Panc1 (cell line): ENCODE measurements at regions not wholly inside any gene's neighbourhood (a gene's known extent, or its start where the extent isn't known, plus 50 kb on each side); places are given as distances from the start of the nearest gene placed in this dataset.

Experiments
- ATAC-seq: fragments of 200-7000 bp; cut with Tn5 transposase; 2 replicates; pipeline ENCODE4 v1.9.1; 2020; ENCODE audit warnings: mild to moderate bottlenecking, moderate library complexity
- BruUV-seq: library from RNA; stranded (reverse); fragments of 400-500 nt; replicated peaks from 2 replicates; lab custom pipeline; 2021; lab: Mats Ljungman, UMichigan
- CTCF ChIA-PET: fragments of 300-600 bp; sonication (Branson Sonifier 250); formaldehyde crosslinking; loops from one replicate; lab custom pipeline; 2022; ENCODE audit warnings: antibody characterized with exemption; lab: Charles Lee
- POLR2A ChIA-PET: fragments of 300-600 bp; sonication (Branson Sonifier 250); formaldehyde crosslinking; loops from one replicate; lab custom pipeline; 2022; ENCODE audit warnings: antibody characterized with exemption; lab: Charles Lee
- DNase-seq: peaks from one replicate; pipeline ENCODE4 v3.0.0-alpha.2; 2010; ENCODE audit warnings: low read depth, low spot score
- H3K27ac ChIP-seq: 2 replicates; pipeline ENCODE4 v1.5.1; 2011; ENCODE audit warnings: mild to moderate bottlenecking, low read length, inconsistent platforms
- H3K27me3 ChIP-seq: fragments of 200-500 bp; sonication (Bioruptor generic); 2 replicates; pipeline ENCODE4 v1.6.0; 2014; ENCODE audit warnings: low read length, inconsistent platforms; ENCODE audit not compliant: control insufficient read depth, insufficient read depth
- H3K36me3 ChIP-seq: fragments of 200-500 bp; sonication (Bioruptor generic); 2 replicates; pipeline ENCODE4 v1.5.1; 2014; ENCODE audit warnings: inconsistent platforms, mild to moderate bottlenecking, low read length, moderate library complexity; ENCODE audit not compliant: control insufficient read depth, insufficient read depth
- H3K4me1 ChIP-seq: 2 replicates; pipeline ENCODE4 v1.5.1; 2011; ENCODE audit warnings: inconsistent platforms, mild to moderate bottlenecking, low read length, moderate library complexity; ENCODE audit not compliant: control insufficient read depth, insufficient read depth
- H3K4me3 ChIP-seq, 2 experiments: 2 replicates each; pipeline ENCODE4 v1.5.1; 2011 to 2012; ENCODE audit warnings: low read depth in 2 of 2, low read length in 2 of 2, mild to moderate bottlenecking in 2 of 2, inconsistent platforms in 1 of 2, moderate library complexity in 1 of 2
- H3K9me3 ChIP-seq: fragments of 200-500 bp; sonication (Bioruptor generic); 2 replicates; pipeline ENCODE4 v1.5.1; 2014; ENCODE audit warnings: low read depth, mild to moderate bottlenecking, inconsistent platforms, low read length, moderate library complexity; ENCODE audit not compliant: control insufficient read depth, insufficient read depth
- POLR2AphosphoS5 ChIP-seq: IDR thresholded peaks from 2 replicates; pipeline ENCODE4 v1.6.1; 2012; ENCODE audit warnings: mild to moderate bottlenecking, low read depth, low read length, moderate library complexity
- SIN3A ChIP-seq: IDR thresholded peaks from 2 replicates; pipeline ENCODE4 v1.6.1; 2012; ENCODE audit warnings: low read depth, mild to moderate bottlenecking, low read length, moderate library complexity, borderline replicate concordance; ENCODE audit not compliant: insufficient read depth
- TCF7L2 ChIP-seq: IDR thresholded peaks from 2 replicates; pipeline ENCODE4 v1.6.1; 2011; ENCODE audit warnings: mild to moderate bottlenecking, low read depth, low read length, inconsistent platforms
- in situ Hi-C: cut with HindIII; loops from 2 replicates; pipeline ENCODE4 v1.10.0; 2016; ENCODE audit warnings: low sequenced_read_pairs, low pct_unique_long_range_greater_than_20kb
- intact Hi-C: fragments of 100-400 bp; cut with micrococcal nuclease; formaldehyde crosslinking; loops from one replicate; pipeline ENCODE4 v1.10.0; 2022; ENCODE audit not compliant: unreplicated experiment
- TF ChIP-seq, protein P1 (sequence below): fragments of 450-650 bp; IDR thresholded peaks from 2 replicates; pipeline ENCODE4 v1.5.1; 2017; ENCODE audit warnings: mild to moderate bottlenecking
- TF ChIP-seq, protein P2 (sequence below), 2 experiments: IDR thresholded peaks; 2 replicates each; pipeline ENCODE4 v1.6.1; 2011 to 2012; ENCODE audit warnings: low read depth in 2 of 2, control low read depth in 1 of 2, low read length in 1 of 2, mild to moderate bottlenecking in 1 of 2, moderate library complexity in 1 of 2; ENCODE audit not compliant: insufficient read depth in 1 of 2

DNA sequence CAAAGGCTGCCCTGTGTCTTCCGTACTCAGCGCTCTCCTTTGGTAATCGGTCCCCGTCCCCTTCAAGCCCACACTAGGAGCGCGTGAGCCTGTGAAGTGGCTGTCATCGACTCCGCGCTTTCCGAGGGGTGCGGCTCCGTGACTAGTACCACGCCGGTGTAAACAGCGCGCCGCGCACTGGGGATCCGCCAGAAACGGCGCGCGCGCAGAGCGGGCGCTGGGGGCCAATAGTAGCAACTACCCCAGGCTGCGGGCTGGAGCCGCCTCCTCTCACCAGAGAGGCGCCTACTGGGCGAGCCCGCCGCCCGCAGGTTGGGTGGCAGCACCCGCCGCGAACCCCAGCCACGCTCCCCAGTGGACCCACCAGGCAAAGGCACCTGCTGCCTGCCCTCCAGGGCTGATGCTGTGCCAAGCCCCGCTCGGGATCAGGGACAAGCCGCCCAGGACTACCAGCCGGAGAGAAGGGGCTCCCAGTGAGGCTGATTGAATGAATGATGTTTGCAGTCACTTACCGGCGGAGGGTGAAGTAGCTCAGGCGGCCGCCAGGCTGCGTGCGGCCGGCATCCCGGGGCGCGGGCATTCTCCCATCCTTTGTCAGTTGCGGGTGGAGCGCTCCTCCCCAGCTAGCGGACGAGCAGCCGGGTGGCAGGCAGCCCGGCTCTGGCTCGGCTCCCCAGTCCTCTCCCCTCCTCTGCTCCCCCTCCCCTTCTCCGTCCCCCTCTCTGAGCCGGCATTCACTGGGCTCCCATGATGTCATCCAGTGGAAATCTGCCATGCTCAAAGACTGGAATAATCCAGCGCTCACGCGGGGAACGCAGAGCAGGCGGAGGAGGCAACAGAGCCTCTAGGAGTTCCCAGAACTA, 370.3 kb upstream of the SMIM31 start:
- intact Hi-C loops (no loop called here), in situ Hi-C loops (no loop called here)
- Histone ChIP-seq H3K27me3 (no peaks in the 10 kb centered on the region), H3K4me3 (no peak overlapping the region), H3K36me3 (no peaks in the 10 kb centered on the region), H3K9me3 (no peaks in the 10 kb centered on the region), H3K27ac (no peak overlapping the region), H3K4me1 (no peaks in the 10 kb centered on the region)
- DNase-seq = no peak
- ChIA-PET CTCF (no interaction called here), POLR2A (no interaction called here)
- ATAC-seq = no peak
- TF ChIP-seq, protein P1, sequence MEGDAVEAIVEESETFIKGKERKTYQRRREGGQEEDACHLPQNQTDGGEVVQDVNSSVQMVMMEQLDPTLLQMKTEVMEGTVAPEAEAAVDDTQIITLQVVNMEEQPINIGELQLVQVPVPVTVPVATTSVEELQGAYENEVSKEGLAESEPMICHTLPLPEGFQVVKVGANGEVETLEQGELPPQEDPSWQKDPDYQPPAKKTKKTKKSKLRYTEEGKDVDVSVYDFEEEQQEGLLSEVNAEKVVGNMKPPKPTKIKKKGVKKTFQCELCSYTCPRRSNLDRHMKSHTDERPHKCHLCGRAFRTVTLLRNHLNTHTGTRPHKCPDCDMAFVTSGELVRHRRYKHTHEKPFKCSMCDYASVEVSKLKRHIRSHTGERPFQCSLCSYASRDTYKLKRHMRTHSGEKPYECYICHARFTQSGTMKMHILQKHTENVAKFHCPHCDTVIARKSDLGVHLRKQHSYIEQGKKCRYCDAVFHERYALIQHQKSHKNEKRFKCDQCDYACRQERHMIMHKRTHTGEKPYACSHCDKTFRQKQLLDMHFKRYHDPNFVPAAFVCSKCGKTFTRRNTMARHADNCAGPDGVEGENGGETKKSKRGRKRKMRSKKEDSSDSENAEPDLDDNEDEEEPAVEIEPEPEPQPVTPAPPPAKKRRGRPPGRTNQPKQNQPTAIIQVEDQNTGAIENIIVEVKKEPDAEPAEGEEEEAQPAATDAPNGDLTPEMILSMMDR = no peak
- no TSS peak for BruUV-seq

DNA sequence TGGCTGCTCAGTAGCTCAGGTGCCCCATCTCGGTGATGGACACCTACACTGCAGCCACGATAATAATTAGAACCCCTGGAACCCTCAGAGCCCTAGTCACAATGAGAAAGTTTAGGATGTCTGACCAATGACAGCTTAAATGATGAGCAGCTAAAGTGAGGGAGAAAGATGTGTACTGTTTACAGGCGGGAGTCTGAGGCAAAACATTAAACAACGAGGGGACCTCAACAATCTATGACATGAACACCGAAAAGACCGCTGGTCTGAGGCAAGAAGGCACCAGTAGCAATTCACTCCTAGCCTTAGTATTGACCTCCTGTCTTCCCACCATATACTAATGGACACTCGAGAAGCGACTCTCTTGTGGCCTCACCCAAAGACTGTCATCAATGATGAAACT, 369.5 kb upstream of the SMIM31 start:
- in situ Hi-C loops = no loop called here
- no peak for TF ChIP-seq SIN3A
- TF ChIP-seq, protein P1 = no peak
- TF ChIP-seq POLR2AphosphoS5 = no peak
- no peak for TF ChIP-seq TCF7L2
- TF ChIP-seq, protein P2, sequence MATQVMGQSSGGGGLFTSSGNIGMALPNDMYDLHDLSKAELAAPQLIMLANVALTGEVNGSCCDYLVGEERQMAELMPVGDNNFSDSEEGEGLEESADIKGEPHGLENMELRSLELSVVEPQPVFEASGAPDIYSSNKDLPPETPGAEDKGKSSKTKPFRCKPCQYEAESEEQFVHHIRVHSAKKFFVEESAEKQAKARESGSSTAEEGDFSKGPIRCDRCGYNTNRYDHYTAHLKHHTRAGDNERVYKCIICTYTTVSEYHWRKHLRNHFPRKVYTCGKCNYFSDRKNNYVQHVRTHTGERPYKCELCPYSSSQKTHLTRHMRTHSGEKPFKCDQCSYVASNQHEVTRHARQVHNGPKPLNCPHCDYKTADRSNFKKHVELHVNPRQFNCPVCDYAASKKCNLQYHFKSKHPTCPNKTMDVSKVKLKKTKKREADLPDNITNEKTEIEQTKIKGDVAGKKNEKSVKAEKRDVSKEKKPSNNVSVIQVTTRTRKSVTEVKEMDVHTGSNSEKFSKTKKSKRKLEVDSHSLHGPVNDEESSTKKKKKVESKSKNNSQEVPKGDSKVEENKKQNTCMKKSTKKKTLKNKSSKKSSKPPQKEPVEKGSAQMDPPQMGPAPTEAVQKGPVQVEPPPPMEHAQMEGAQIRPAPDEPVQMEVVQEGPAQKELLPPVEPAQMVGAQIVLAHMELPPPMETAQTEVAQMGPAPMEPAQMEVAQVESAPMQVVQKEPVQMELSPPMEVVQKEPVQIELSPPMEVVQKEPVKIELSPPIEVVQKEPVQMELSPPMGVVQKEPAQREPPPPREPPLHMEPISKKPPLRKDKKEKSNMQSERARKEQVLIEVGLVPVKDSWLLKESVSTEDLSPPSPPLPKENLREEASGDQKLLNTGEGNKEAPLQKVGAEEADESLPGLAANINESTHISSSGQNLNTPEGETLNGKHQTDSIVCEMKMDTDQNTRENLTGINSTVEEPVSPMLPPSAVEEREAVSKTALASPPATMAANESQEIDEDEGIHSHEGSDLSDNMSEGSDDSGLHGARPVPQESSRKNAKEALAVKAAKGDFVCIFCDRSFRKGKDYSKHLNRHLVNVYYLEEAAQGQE (IDR thresholded peaks at IDR 0.05; ENCODE audit: insufficient read depth in 1 of 2, low read depth in 2 of 2, low read length in 1 of 2) = no peak
- BruUV-seq = no TSS peak
- Histone ChIP-seq H3K27ac (no peak overlapping the region), H3K4me1 (no peaks in the 10 kb centered on the region), H3K27me3 (no peaks in the 10 kb centered on the region), H3K4me3 (no peak overlapping the region), H3K36me3 (no peaks in the 10 kb centered on the region), H3K9me3 (no peaks in the 10 kb centered on the region)
- POLR2A ChIA-PET = no interaction called here
- CTCF ChIA-PET = no interaction called here
- DNase-seq = no peak
- intact Hi-C loops = no loop called here
- no peak for ATAC-seq
